GM23338 (cell line): ENCODE measurements at regions not wholly inside any gene's neighbourhood (a gene's known extent, or its start where the extent isn't known, plus 50 kb on each side); places are given as distances from the start of the nearest gene placed in this dataset.

Experiments used
- ATAC-seq: fragments of 200-7000 bp; cut with Tn5 transposase; 3 replicates; pipeline ENCODE4 v1.9.1; 2020
- DNase-seq: peaks from one replicate; pipeline ENCODE4 v3.0.0-alpha.2; 2015; ENCODE audit warnings: low spot score
- H2AFZ ChIP-seq: fragments of 200-600 bp; sonication (generic); 2 replicates; pipeline ENCODE4 v1.8.0; 2016; ENCODE audit warnings: antibody characterized with exemption, mild to moderate bottlenecking, moderate library complexity
- H3F3A ChIP-seq: fragments of 200-600 bp; sonication (generic); replicated peaks from 2 replicates; pipeline ENCODE4 v1.8.0; 2017; ENCODE audit warnings: antibody characterized with exemption, mixed run types, low read depth
- H3K27ac ChIP-seq: fragments of 200-600 bp; sonication (generic); 2 replicates; pipeline ENCODE4 v1.6.1; 2016; ENCODE audit warnings: low read depth
- H3K27me3 ChIP-seq: fragments of 200-600 bp; sonication (generic); 2 replicates; pipeline ENCODE4 v1.8.0; 2016; ENCODE audit warnings: mild to moderate bottlenecking, mixed run types, moderate library complexity; ENCODE audit not compliant: insufficient read depth
- H3K36me3 ChIP-seq: fragments of 200-600 bp; sonication (generic); 2 replicates; pipeline ENCODE4 v1.8.0; 2016; ENCODE audit warnings: mild to moderate bottlenecking; ENCODE audit not compliant: insufficient read depth
- H3K4me1 ChIP-seq: fragments of 200-600 bp; sonication (generic); 2 replicates; pipeline ENCODE4 v1.8.0; 2016; ENCODE audit warnings: mild to moderate bottlenecking, moderate library complexity; ENCODE audit not compliant: insufficient read depth
- H3K4me2 ChIP-seq: fragments of 200-600 bp; sonication (generic); 2 replicates; pipeline ENCODE4 v1.7.1; 2017; ENCODE audit warnings: mixed run types
- H3K4me3 ChIP-seq: fragments of 200-600 bp; sonication (generic); 2 replicates; pipeline ENCODE4 v1.6.1; 2016; ENCODE audit warnings: mixed run types
- H3K79me2 ChIP-seq: fragments of 200-600 bp; sonication (generic); replicated peaks from 2 replicates; pipeline ENCODE4 v1.8.0; 2017; ENCODE audit warnings: mild to moderate bottlenecking; ENCODE audit not compliant: insufficient read depth
- H3K9me2 ChIP-seq: fragments of 200-600 bp; sonication (generic); 2 replicates; pipeline ENCODE4 v1.8.0; 2017; ENCODE audit not compliant: insufficient read depth
- H4K20me1 ChIP-seq: fragments of 200-600 bp; sonication (generic); replicated peaks from 2 replicates; pipeline ENCODE4 v1.8.0; 2017; ENCODE audit warnings: mild to moderate bottlenecking; ENCODE audit not compliant: insufficient read depth
- H3K27ac Mint-ChIP-seq: 2 replicates; pipeline ENCODE4 v1.8.0; 2020; ENCODE audit warnings: inconsistent platforms, mild to moderate bottlenecking, moderate library complexity, mixed read lengths
- H3K27me3 Mint-ChIP-seq: 3 replicates; pipeline ENCODE4 v1.8.0; 2022; ENCODE audit warnings: low read depth, mild to moderate bottlenecking, moderate library complexity, mixed read lengths, inconsistent platforms; ENCODE audit not compliant: insufficient read depth, poor library complexity
- H3K36me3 Mint-ChIP-seq: 3 replicates; pipeline ENCODE4 v1.8.0; 2021; ENCODE audit warnings: low read depth, mild to moderate bottlenecking, inconsistent platforms, moderate library complexity, mixed read lengths
- H3K4me1 Mint-ChIP-seq: 3 replicates; pipeline ENCODE4 v1.8.0; 2020; ENCODE audit warnings: mild to moderate bottlenecking, inconsistent platforms, mixed read lengths
- H3K4me3 Mint-ChIP-seq: 3 replicates; pipeline ENCODE4 v1.8.0; 2021; ENCODE audit warnings: moderate library complexity, mild to moderate bottlenecking, inconsistent platforms, mixed read lengths
- H3K9me3 Mint-ChIP-seq: 3 replicates; pipeline ENCODE4 v1.8.0; 2020; ENCODE audit warnings: moderate library complexity, mild to moderate bottlenecking, inconsistent platforms, mixed read lengths
- CREB1 ChIP-seq: fragments of 250-450 bp; sonication (Bioruptor Pico); IDR thresholded peaks from 2 replicates; pipeline ENCODE4 v1.5.0; 2020; ENCODE audit warnings: low read depth, mild to moderate bottlenecking, moderate library complexity
- CTCF ChIP-seq, 2 experiments: fragments of 200-600 bp in 1 of 2; sonication (generic) in 1 of 2; conservative IDR thresholded peaks; 2 replicates each; pipeline versions ENCODE4 v1.5.1 to v1.6.1; 2016 to 2017; ENCODE audit warnings: antibody characterized with exemption in 2 of 2, low read depth in 2 of 2, mild to moderate bottlenecking in 2 of 2, moderate library complexity in 1 of 2
- ETS1 ChIP-seq: IDR thresholded peaks from 2 replicates; pipeline ENCODE4 v1.6.1; 2016; ENCODE audit warnings: antibody characterized with exemption
- EZH2 ChIP-seq: fragments of 200-600 bp; sonication (generic); IDR thresholded peaks from one replicate; pipeline ENCODE4 v1.8.0; 2017; ENCODE audit warnings: antibody characterized with exemption, mild to moderate bottlenecking, low read depth; ENCODE audit not compliant: unreplicated experiment
- EZH2phosphoT487 ChIP-seq: fragments of 200-600 bp; sonication (generic); IDR thresholded peaks from one replicate; pipeline ENCODE4 v1.8.1; 2018; ENCODE audit warnings: antibody characterized with exemption; ENCODE audit not compliant: unreplicated experiment
- JUNB ChIP-seq: IDR thresholded peaks from one replicate; pipeline ENCODE4 v1.6.1; 2016; ENCODE audit warnings: antibody characterized with exemption; ENCODE audit not compliant: unreplicated experiment
- NANOG ChIP-seq: IDR thresholded peaks from 2 replicates; pipeline ENCODE4 v1.6.1; 2016; ENCODE audit warnings: antibody characterized with exemption, borderline replicate concordance
- POLR2AphosphoS5 ChIP-seq: IDR thresholded peaks from 2 replicates; pipeline ENCODE4 v1.6.1; 2016; ENCODE audit warnings: antibody characterized with exemption, low read depth
- REST ChIP-seq: IDR thresholded peaks from one replicate; pipeline ENCODE4 v1.6.1; 2018; ENCODE audit warnings: antibody characterized with exemption; ENCODE audit not compliant: unreplicated experiment
- STAT1 ChIP-seq: IDR thresholded peaks from one replicate; pipeline ENCODE4 v1.6.1; 2016; ENCODE audit warnings: antibody characterized with exemption; ENCODE audit not compliant: unreplicated experiment
- ZNF114 ChIP-seq: fragments of 250-450 bp; sonication (Bioruptor Pico); IDR thresholded peaks from 2 replicates; pipeline ENCODE4 v1.5.0; 2020; ENCODE audit warnings: mild to moderate bottlenecking, moderate library complexity
- ZNF331 ChIP-seq: fragments of 250-450 bp; sonication (Bioruptor Pico); IDR thresholded peaks from 2 replicates; pipeline ENCODE4 v1.5.0; 2020; ENCODE audit warnings: low read depth, mild to moderate bottlenecking, moderate library complexity
- ZNF462 ChIP-seq: fragments of 250-450 bp; sonication (Bioruptor Pico); IDR thresholded peaks from 2 replicates; pipeline ENCODE4 v1.5.0; 2020; ENCODE audit warnings: mild to moderate bottlenecking, moderate library complexity

- TF ChIP-seq ZNF462 (no peak), POLR2AphosphoS5 (no peak), EZH2 (no peak), NANOG (no peak)
These were observed 569.4 kb downstream of the CDH26 start (continued) for GRCh38 chr20:60527656-60528055.

- no peak overlapping the region for H3K27ac ChIP-seq
- no peak overlapping the region for H2AFZ ChIP-seq
- no peaks in the 10 kb centered on the region for H4K20me1 ChIP-seq
- Mint-ChIP-seq H3K27me3 (peaks cover 6% of the 10 kb centered on the region), H3K36me3 (no peaks in the 10 kb centered on the region; the same call in 2 of the 3 replicates), H3K27ac (no peak overlapping the region), H3K9me3 (no peaks in the 10 kb centered on the region), H3K4me1 (0 out of 3 replicates have a peak, but pooled peaks cover 2% of the 10 kb centered on the region), H3K4me3 (no peak overlapping the region)
- no peaks in the 10 kb centered on the region for H3K79me2 ChIP-seq
- H3K4me1 ChIP-seq: no peaks in the 10 kb centered on the region
- DNase-seq: no peak
- H3K9me2 ChIP-seq: no peaks in the 10 kb centered on the region
- H3F3A ChIP-seq: no peaks in the 10 kb centered on the region
- no peak overlapping the region for H3K4me2 ChIP-seq
- no peaks in the 10 kb centered on the region for H3K27me3 ChIP-seq
- no peak for ATAC-seq
- H3K4me3 ChIP-seq: no peak overlapping the region
- no peaks in the 10 kb centered on the region; the same call in 1 of the 2 replicates for H3K36me3 ChIP-seq
- TF ChIP-seq NANOG (no peak), ZNF114 (CRISPR knock-in tag) (no peak), EZH2 (no peak), STAT1 (no peak), CTCF (conservative IDR thresholded peaks at IDR 0.05; ENCODE audit: low read depth in 2 of 2) (no peak), CREB1 (no peak), EZH2phosphoT487 (no peak), JUNB (no peak), REST (no peak), ETS1 (no peak), ZNF331 (CRISPR knock-in tag) (no peak), POLR2AphosphoS5 (no peak)
These were observed 569.9 kb downstream of the CDH26 start for GRCh38 chr20:60528141-60528540.
